NCI-H1048 (cell line): ENCODE measurements at regions not wholly inside any gene's neighbourhood (a gene's known extent, or its start where the extent isn't known, plus 50 kb on each side); places are given as distances from the start of the nearest gene placed in this dataset.

Experiments used
- DNase-seq: peaks from one replicate; lab custom pipeline; 2025; lab: John Stamatoyannopoulos, UW

GRCh38 chr2:117714745-117715417 is 99.6 kb upstream of the DDX18 start:
- DNase-seq: no peak

DNA sequence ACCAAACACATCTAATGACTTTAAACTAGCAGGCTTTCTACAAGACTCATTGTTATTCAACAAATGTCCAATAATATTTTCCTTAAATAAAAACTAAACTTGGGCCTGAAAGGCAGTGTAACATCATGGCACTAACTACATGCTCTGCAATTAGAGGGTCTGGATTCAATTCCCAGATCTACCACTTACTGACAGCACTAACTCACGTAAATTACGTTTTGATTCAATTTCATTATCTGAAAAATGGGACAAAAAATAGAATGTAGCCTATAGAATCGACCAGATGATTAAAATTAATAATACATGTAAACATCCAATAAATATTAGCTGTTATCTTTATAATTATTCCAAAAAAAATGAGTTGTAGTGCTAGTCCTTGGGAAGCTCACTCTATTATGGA is 98.0 kb upstream of the DDX18 start:
- DNase-seq: no peak

DNA sequence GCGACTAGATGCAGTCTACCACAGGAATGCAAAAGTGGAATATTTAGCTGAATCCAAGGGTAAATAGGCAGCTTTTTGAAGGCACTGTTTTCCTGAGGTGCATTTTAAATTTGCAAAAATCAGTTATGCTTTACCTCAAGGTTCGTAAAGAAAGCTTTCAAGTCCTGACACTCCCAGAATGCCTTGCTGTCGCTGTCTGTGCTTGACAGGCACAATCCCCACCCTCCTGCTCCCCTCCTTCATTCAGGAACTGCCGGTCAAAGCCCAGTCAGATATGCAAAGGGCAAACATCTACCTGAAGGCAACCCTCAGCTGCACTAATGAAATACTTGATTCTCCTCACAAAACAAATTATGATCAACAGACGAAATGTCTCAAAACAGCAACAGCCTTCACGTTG is 97.4 kb upstream of the DDX18 start:
- no peak for DNase-seq

DNA sequence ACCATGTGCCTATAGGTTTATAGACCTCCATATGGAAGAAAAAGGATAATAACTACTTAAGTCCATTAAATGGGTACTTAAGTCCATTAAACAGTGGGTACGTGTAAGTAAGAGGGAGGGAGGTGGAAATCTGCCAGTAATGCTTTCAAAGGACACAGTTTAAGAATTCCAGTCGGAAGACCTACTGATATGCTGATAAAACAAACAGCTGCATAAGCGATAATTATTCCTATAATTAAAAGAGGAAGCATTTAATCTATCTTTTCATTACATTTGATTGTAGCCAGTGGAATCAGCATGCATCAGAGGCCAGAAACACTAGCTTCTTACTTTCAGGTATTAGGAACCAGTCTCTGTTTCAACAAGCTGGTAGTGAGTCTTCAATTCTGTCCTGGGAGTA is 96.4 kb upstream of the DDX18 start:
- no peak for DNase-seq

GRCh38 chr2:117720765-117721164 is 93.7 kb upstream of the DDX18 start:
- DNase-seq: no peak

DNA sequence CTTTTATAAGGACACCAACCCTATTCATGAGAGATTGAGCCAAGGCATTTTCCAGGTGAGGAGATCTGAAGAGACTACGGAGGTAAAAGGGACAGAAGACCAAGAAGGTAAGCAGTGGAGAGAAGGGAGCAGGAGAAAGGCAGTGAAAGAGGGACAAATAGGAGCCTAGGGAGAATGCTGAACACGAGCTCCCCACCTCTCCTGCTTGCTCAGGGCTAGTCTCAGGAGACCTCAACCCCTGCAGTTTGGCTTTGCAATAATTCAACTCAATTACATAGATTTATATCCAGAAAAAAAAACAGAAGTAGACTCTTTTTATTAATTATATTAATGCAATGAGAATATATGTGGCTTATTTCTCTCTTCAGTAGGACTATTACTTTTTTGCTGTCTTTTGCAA is 91.0 kb upstream of the DDX18 start:
- DNase-seq: no peak

DNA sequence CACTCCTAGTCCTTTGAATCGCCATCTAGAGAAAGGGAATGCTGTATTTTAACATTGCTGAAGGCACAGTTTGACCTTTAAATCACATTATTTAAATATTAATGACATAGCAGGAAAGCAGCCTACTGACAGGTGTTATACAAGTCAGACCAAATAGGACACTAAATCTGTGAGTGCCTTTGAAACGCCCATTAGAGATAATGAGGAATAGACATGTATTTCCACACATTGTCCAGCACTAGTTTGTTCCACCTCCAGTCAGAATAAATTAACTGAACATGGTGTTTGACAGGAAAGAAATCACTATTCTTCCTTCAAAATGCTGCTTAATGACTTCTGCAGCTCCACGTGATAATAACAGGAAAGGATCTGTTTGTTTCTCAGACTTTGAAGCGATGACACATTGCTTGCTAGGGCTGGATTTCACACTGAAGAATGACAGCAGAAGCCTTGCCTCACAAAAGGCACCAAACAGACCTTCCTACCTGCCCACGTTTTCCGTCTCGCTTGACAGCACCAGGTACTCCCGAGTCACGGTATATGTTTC is 90.5 kb upstream of the DDX18 start:
- no peak for DNase-seq

DNA sequence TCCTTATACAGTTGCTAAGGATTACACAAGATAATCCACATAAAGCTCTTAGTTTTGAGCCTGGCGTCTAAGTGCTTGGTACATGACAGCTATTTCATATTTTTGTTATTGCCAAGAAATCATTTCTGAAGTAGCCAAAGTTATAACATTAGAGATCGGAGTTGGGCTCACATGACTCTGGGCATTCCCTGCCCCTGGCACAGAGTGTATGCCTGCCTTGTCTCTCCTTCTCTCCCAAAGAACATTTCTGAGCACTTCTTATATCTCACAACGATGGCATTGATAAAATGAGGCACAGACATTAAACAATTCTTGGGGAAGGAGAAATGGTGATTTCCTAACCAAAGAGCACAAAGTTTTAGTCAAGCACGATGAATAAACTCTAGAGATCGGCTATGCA is 87.7 kb upstream of the DDX18 start:
- DNase-seq: no peak

- DNase-seq: no peak
Measured at GRCh38 chr2:117737846-117738245, 76.6 kb upstream of the DDX18 start.

DNA sequence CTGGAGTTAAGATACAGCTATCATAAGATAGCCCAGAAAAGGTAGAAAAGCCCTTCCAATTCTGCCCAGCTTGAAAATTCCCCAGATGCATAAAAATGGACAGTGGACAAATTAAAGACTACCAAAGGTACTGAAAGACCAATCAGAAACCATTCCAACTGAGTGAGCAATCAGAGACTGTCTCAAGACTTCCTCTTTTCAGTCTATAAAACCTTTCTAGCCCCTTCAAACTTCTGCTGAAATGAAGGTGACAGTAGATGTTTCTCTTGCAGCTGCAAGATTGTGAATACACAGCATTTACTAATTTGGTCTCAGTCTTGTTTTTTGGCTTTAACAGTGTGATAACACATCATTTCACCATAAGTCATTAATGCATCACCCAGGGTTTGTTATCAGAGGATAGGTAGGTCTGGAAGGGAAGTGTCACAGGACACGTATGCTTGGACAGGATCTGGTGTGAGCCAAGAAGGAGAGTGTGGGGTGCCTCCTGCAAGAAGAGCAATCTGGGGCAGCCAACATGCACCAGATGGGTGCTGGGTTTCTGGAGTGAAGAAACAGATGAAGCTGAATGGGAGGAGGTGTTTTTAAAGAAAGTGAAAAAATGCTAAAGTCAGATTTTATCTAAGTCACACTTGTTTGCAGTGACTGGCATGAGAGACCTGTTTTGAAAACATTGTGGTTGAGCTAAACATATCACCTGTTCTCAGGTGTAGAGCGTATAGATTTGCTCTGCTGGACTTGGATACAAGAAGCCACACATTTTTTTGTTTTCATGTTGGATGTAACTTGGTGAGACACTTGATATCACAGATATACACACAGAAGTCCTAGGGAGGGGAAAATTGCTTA is 75.3 kb upstream of the DDX18 start:
- DNase-seq: no peak

GRCh38 chr2:117745537-117745936 is 69.0 kb upstream of the DDX18 start:
- DNase-seq: no peak

DNA sequence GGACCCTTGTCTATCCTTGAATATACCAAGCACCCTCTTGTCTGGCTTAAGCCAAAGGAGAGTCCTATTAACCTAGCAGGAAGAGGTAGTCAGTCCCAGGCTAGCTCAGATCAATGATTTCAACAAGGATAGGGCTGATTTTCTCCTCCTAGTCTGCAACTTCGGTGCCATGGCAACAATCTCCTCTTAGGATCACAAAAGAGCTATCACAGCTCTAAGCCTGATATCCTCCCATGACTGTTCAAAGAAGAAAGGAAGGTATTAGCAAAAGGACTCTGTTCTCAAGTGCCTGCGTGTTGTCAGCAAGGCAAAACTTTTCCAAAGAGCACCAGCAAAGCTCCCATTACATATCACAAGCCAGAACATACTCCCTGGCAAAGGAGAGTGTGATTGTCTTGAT is 58.7 kb upstream of the DDX18 start:
- DNase-seq: no peak

DNA sequence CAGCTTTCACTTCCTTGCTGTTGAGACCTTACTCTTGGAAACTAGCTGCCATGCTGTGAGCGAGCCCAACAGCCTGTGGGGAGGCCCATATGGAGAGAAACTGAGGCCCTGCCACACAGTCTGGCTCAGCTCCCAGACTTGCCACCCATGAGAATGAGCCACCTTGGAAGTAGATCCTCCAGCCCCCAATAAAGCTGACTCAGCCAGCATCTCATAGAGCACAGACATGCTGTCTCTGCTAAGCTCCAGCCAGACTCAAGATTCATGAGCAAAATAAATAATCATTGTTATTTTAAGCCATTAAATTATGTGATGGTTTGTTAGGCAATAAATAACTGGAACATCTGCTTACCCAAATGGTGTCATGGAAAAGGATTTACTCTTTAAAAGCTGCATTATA is 53.6 kb upstream of the DDX18 start:
- DNase-seq: no peak

GRCh38 chr2:117762454-117762853 is 52.0 kb upstream of the DDX18 start:
- no peak for DNase-seq

DNA sequence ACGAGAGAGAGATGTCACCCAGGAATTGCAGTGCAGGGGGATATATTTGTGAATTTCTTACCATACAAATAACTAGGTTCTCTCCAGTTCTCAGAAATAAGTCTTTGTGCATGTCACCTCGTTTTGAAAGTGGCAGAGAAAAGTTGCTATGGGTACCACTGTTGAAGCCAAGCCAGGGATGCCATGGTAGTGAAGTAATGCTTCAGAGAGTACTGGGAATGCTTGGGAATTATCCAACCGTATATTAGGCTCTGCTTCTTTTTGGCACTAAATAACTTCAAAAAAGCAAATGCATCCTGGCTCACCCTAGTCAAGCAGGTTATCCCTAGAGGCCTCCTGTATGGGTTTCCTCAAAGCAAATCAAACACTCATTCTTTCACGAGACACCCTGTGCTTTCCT is 50.7 kb upstream of the DDX18 start:
- DNase-seq: no peak
